Astrocyte (in vitro differentiated cells and primary cell): ENCODE measurements at regions not wholly inside any gene's neighbourhood (a gene's known extent, or its start where the extent isn't known, plus 50 kb on each side); places are given as distances from the start of the nearest gene placed in this dataset.
"Not testable (repeated sequence)": the region's sequence is repeated elsewhere in the genome, so short reads cannot be mapped to it uniquely, and the experiment has no call there.

Source experiments
- DNase-seq: peaks from one replicate; pipeline ENCODE4 v3.0.0-alpha.2; 2010; ENCODE audit warnings: low read depth
- FAIRE-seq: peaks from 2 replicates; lab custom pipeline; 2011; peaks lifted over from hg19 to GRCh38; lab: Jason Lieb, UNC
- H2AFZ ChIP-seq: 2 replicates; pipeline ENCODE4 v1.6.0; 2012; ENCODE audit warnings: low read depth, low read length, inconsistent platforms
- H3K27ac ChIP-seq: 2 replicates; pipeline ENCODE4 v1.5.1; 2011; ENCODE audit warnings: low read depth, low read length, inconsistent platforms
- H3K27me3 ChIP-seq: 2 replicates; pipeline ENCODE4 v1.6.0; 2011; ENCODE audit warnings: low read length, inconsistent platforms; ENCODE audit not compliant: insufficient read depth
- H3K36me3 ChIP-seq: 2 replicates; pipeline ENCODE4 v1.5.1; 2011; ENCODE audit warnings: low read length, inconsistent platforms; ENCODE audit not compliant: insufficient read depth
- H3K4me1 ChIP-seq: 2 replicates; pipeline ENCODE4 v1.5.1; 2011; ENCODE audit warnings: low read length, inconsistent platforms; ENCODE audit not compliant: insufficient read depth
- H3K4me2 ChIP-seq: 2 replicates; pipeline ENCODE4 v1.6.0; 2012; ENCODE audit warnings: low read length, inconsistent platforms
- H3K4me3 ChIP-seq: 2 replicates; pipeline ENCODE4 v1.5.1; 2011; ENCODE audit warnings: low read depth, mild to moderate bottlenecking, low read length, inconsistent platforms; ENCODE audit not compliant: insufficient read depth
- H3K79me2 ChIP-seq: 2 replicates; pipeline ENCODE4 v1.6.0; 2012; ENCODE audit warnings: mild to moderate bottlenecking, low read length, inconsistent platforms; ENCODE audit not compliant: insufficient read depth
- H3K9ac ChIP-seq: 2 replicates; pipeline ENCODE4 v1.6.0; 2012; ENCODE audit warnings: mild to moderate bottlenecking, low read length, inconsistent platforms
- H3K9me3 ChIP-seq: 2 replicates; pipeline ENCODE4 v1.5.1; 2012; ENCODE audit warnings: low read depth, mild to moderate bottlenecking, low read length, inconsistent platforms; ENCODE audit not compliant: insufficient read depth
- H4K20me1 ChIP-seq: 2 replicates; pipeline ENCODE4 v1.6.0; 2012; ENCODE audit warnings: low read length, inconsistent platforms; ENCODE audit not compliant: insufficient read depth
- H3K27ac Mint-ChIP-seq: one replicate; pipeline ENCODE4 v1.8.0; 2021; ENCODE audit warnings: mild to moderate bottlenecking, mixed read lengths; ENCODE audit not compliant: unreplicated experiment
- H3K27me3 Mint-ChIP-seq: one replicate; pipeline ENCODE4 v1.8.0; 2021; ENCODE audit warnings: low read depth, mixed read lengths; ENCODE audit not compliant: unreplicated experiment
- H3K36me3 Mint-ChIP-seq: one replicate; pipeline ENCODE4 v1.8.0; 2021; ENCODE audit warnings: low read depth, mixed read lengths; ENCODE audit not compliant: unreplicated experiment
- H3K4me1 Mint-ChIP-seq: one replicate; pipeline ENCODE4 v1.8.0; 2021; ENCODE audit warnings: low read depth, mixed read lengths; ENCODE audit not compliant: unreplicated experiment
- H3K4me3 Mint-ChIP-seq: one replicate; pipeline ENCODE4 v1.8.0; 2021; ENCODE audit warnings: mild to moderate bottlenecking, moderate library complexity, mixed read lengths; ENCODE audit not compliant: unreplicated experiment
- H3K9me3 Mint-ChIP-seq: one replicate; pipeline ENCODE4 v1.8.0; 2021; ENCODE audit warnings: mild to moderate bottlenecking, mixed read lengths; ENCODE audit not compliant: unreplicated experiment
- CTCF ChIP-seq: IDR thresholded peaks from 2 replicates; pipeline ENCODE4 v1.5.1; 2011; ENCODE audit warnings: low read depth, mild to moderate bottlenecking, inconsistent platforms, low read length, moderate library complexity; ENCODE audit not compliant: insufficient read depth
- EZH2 ChIP-seq: IDR thresholded peaks from 2 replicates; pipeline ENCODE4 v1.6.1; 2012; ENCODE audit warnings: mild to moderate bottlenecking, low read length, inconsistent platforms; ENCODE audit not compliant: insufficient read depth

- no peak overlapping the region for H3K9ac ChIP-seq
- no peaks in the 10 kb centered on the region for H4K20me1 ChIP-seq
- no peaks in the 10 kb centered on the region for H3K27me3 Mint-ChIP-seq
- no peak overlapping the region for H3K4me3 Mint-ChIP-seq
- no peaks in the 10 kb centered on the region for H3K4me1 Mint-ChIP-seq
- no peak overlapping the region for H3K4me2 ChIP-seq
- no peaks in the 10 kb centered on the region for H3K9me3 ChIP-seq
- no peaks in the 10 kb centered on the region for H3K79me2 ChIP-seq
- H3K4me3 ChIP-seq, result no peak overlapping the region
- FAIRE-seq (no peak), DNase-seq (no peak)
- peaks cover 10% of the 10 kb centered on the region for H3K9me3 Mint-ChIP-seq
- no peaks in the 10 kb centered on the region for H3K36me3 Mint-ChIP-seq
- no peak overlapping the region for H3K27ac Mint-ChIP-seq
- no peaks in the 10 kb centered on the region for H3K27me3 ChIP-seq
- no peak for TF ChIP-seq EZH2
- no peak for TF ChIP-seq CTCF
- no peaks in the 10 kb centered on the region for H3K36me3 ChIP-seq
- no peak overlapping the region for H3K27ac ChIP-seq
- H3K4me1 ChIP-seq, result no peaks in the 10 kb centered on the region
- H2AFZ ChIP-seq, result no peak overlapping the region
Measured at GRCh38 chr5:120818128-120818527, 354.0 kb downstream of the PRR16 start.

GRCh38 chr5:120823328-120823727 is 359.2 kb downstream of the PRR16 start:
- Histone ChIP-seq H2AFZ (no peak overlapping the region), H3K9ac (no peak overlapping the region), H3K27ac (no peak overlapping the region), H3K4me1 (no peaks in the 10 kb centered on the region), H4K20me1 (no peaks in the 10 kb centered on the region), H3K4me2 (no peak overlapping the region), H3K4me3 (no peak overlapping the region), H3K27me3 (no peaks in the 10 kb centered on the region), H3K79me2 (no peaks in the 10 kb centered on the region), H3K9me3 (no peaks in the 10 kb centered on the region), H3K36me3 (no peaks in the 10 kb centered on the region)
- Mint-ChIP-seq H3K27ac (no peak overlapping the region), H3K4me3 (no peak overlapping the region), H3K9me3 (peaks cover 7% of the 10 kb centered on the region), H3K36me3 (no peaks in the 10 kb centered on the region), H3K27me3 (no peaks in the 10 kb centered on the region), H3K4me1 (peaks cover 4% of the 10 kb centered on the region)
- FAIRE-seq (no peak), DNase-seq (peak; percentile 12)
- TF ChIP-seq CTCF (no peak), EZH2 (no peak)

GRCh38 chr5:120831646-120832045 is 367.5 kb downstream of the PRR16 start:
- not testable (repeated sequence) for H3K36me3 Mint-ChIP-seq, H2AFZ ChIP-seq, H3K4me1 ChIP-seq, H3K27me3 ChIP-seq, H3K4me3 Mint-ChIP-seq, H3K79me2 ChIP-seq, FAIRE-seq, H3K36me3 ChIP-seq, H4K20me1 ChIP-seq, H3K27ac Mint-ChIP-seq, H3K4me2 ChIP-seq, H3K4me1 Mint-ChIP-seq, H3K27ac ChIP-seq, H3K9me3 Mint-ChIP-seq, H3K9ac ChIP-seq, DNase-seq, H3K4me3 ChIP-seq, H3K27me3 Mint-ChIP-seq, H3K9me3 ChIP-seq
